ENCODE measurements at regions not wholly inside any gene's neighbourhood (a gene's known extent, or its start where the extent isn't known, plus 50 kb on each side); places are given as distances from the start of the nearest gene placed in this dataset.

- H3K36me3 ChIP-seq (ENCODE audit: control insufficient read depth, insufficient read depth, low read length) = no peaks in the 10 kb centered on the region
- H3K27me3 ChIP-seq (ENCODE audit: control insufficient read depth, insufficient read depth, low read length, poor library complexity, severe bottlenecking) = no peaks in the 10 kb centered on the region
- H3K4me1 Mint-ChIP-seq = no peaks in the 10 kb centered on the region
- no peaks in the 10 kb centered on the region for H3K36me3 Mint-ChIP-seq (ENCODE audit: low read depth)
- H3K27ac Mint-ChIP-seq = no peak overlapping the region
- no peaks in the 10 kb centered on the region for H3K9me3 Mint-ChIP-seq
- 93 to 100% methylated on average over 1 to 5 of the region's 5 CpGs for WGBS, 2 experiments (ENCODE audit: insufficient coverage in 1 of 2, insufficient read length in 1 of 2)
- H3K27me3 Mint-ChIP-seq (ENCODE audit: insufficient read depth) = peaks cover 5% of the 10 kb centered on the region
- H3K4me3 Mint-ChIP-seq = no peak overlapping the region
- no peaks in the 10 kb centered on the region for H3K9me3 ChIP-seq (ENCODE audit: control insufficient read depth, low read length)
- H3K4me1 ChIP-seq (ENCODE audit: control insufficient read depth, insufficient read depth, low read length) = no peaks in the 10 kb centered on the region
- H3K4me3 ChIP-seq (ENCODE audit: low read length) = no peak overlapping the region
- no peak for DNase-seq
- no peak overlapping the region for H3K9ac ChIP-seq (ENCODE audit: extremely low read depth, low read length, poor library complexity, severe bottlenecking)
- TF ChIP-seq, protein P1, sequence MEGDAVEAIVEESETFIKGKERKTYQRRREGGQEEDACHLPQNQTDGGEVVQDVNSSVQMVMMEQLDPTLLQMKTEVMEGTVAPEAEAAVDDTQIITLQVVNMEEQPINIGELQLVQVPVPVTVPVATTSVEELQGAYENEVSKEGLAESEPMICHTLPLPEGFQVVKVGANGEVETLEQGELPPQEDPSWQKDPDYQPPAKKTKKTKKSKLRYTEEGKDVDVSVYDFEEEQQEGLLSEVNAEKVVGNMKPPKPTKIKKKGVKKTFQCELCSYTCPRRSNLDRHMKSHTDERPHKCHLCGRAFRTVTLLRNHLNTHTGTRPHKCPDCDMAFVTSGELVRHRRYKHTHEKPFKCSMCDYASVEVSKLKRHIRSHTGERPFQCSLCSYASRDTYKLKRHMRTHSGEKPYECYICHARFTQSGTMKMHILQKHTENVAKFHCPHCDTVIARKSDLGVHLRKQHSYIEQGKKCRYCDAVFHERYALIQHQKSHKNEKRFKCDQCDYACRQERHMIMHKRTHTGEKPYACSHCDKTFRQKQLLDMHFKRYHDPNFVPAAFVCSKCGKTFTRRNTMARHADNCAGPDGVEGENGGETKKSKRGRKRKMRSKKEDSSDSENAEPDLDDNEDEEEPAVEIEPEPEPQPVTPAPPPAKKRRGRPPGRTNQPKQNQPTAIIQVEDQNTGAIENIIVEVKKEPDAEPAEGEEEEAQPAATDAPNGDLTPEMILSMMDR (conservative IDR thresholded peaks at IDR 0.05) = no peak
- no peak overlapping the region for H3K27ac ChIP-seq (ENCODE audit: low read depth, low read length)
Measured at GRCh38 chr5:17819783-17820182, 185.5 kb downstream of the TAF11L14 start.

DNA sequence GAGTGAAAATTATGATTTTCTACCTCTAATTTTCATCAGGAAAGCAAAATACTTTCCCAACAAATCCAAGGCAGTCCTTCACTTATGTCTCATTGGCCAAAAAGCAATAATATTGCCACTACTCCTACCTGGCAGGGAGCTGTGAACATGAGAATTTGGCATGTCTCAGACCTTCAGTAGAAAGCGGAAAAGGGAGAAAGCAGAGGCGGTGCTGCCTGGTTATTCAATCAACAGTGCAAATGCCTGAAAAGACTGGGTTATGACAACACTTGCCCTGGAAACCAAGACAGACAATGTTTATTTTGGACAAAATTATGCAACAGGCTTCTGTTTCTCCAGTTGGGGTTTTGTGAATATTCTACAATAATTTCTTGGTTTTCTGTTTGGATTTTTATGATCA, 194.4 kb downstream of the TAF11L14 start:
- no peak overlapping the region for H3K9ac ChIP-seq (ENCODE audit: extremely low read depth, low read length, poor library complexity, severe bottlenecking)
- no peak overlapping the region for H3K4me3 Mint-ChIP-seq
- H3K4me1 Mint-ChIP-seq = no peaks in the 10 kb centered on the region
- H3K36me3 ChIP-seq (ENCODE audit: control insufficient read depth, insufficient read depth, low read length) = no peaks in the 10 kb centered on the region
- TF ChIP-seq, protein P1 (conservative IDR thresholded peaks at IDR 0.05) = no peak
- DNase-seq = no peak
- H3K27ac Mint-ChIP-seq = no peak overlapping the region
- H3K9me3 Mint-ChIP-seq = no peaks in the 10 kb centered on the region
- H3K27me3 ChIP-seq (ENCODE audit: control insufficient read depth, insufficient read depth, low read length, poor library complexity, severe bottlenecking) = no peaks in the 10 kb centered on the region
- peaks cover 5% of the 10 kb centered on the region for H3K27me3 Mint-ChIP-seq (ENCODE audit: insufficient read depth)
- H3K9me3 ChIP-seq (ENCODE audit: control insufficient read depth, low read length) = no peaks in the 10 kb centered on the region
- H3K4me3 ChIP-seq (ENCODE audit: low read length) = no peak overlapping the region
- no peak overlapping the region for H3K27ac ChIP-seq (ENCODE audit: low read depth, low read length)
- no peaks in the 10 kb centered on the region for H3K4me1 ChIP-seq (ENCODE audit: control insufficient read depth, insufficient read depth, low read length)
- 96 to 100% methylated on average over 2 of the region's 2 CpGs for WGBS, 2 experiments (ENCODE audit: insufficient coverage in 1 of 2, insufficient read length in 1 of 2)
- no peaks in the 10 kb centered on the region for H3K36me3 Mint-ChIP-seq (ENCODE audit: low read depth)

DNA sequence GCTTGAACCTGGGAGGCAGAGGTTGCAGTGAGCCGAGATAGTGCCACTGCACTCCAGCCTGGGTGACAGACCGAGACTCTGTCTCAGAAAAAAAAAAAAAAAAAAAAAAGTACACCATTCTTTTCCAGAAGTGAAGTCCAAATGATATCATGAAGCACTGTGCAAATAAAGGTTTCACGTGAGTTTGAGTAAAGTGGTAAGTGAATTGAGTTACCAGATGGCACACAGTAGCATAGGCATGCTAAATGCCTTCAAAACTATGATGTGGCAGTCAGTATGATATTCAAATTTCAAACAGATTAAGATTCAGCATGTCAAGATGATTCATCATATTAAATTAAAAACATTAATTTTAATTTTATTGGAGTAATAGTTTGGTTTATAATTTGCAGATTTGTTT, 195.2 kb downstream of the TAF11L14 start:
- no peak overlapping the region for H3K27ac Mint-ChIP-seq
- Histone ChIP-seq H3K27me3 (ENCODE audit: control insufficient read depth, insufficient read depth, low read length, poor library complexity, severe bottlenecking) (no peaks in the 10 kb centered on the region), H3K4me3 (ENCODE audit: low read length) (no peak overlapping the region), H3K9ac (ENCODE audit: extremely low read depth, low read length, poor library complexity, severe bottlenecking) (no peak overlapping the region), H3K4me1 (ENCODE audit: control insufficient read depth, insufficient read depth, low read length) (no peaks in the 10 kb centered on the region), H3K9me3 (ENCODE audit: control insufficient read depth, low read length) (no peaks in the 10 kb centered on the region), H3K27ac (ENCODE audit: low read depth, low read length) (no peak overlapping the region), H3K36me3 (ENCODE audit: control insufficient read depth, insufficient read depth, low read length) (no peaks in the 10 kb centered on the region)
- no peaks in the 10 kb centered on the region for H3K9me3 Mint-ChIP-seq
- no peaks in the 10 kb centered on the region for H3K27me3 Mint-ChIP-seq (ENCODE audit: insufficient read depth)
- DNase-seq = no peak
- H3K4me3 Mint-ChIP-seq = no peak overlapping the region
- WGBS, 2 experiments (ENCODE audit: insufficient coverage in 1 of 2, insufficient read length in 1 of 2) = 90% methylated on average over 2 of the region's 3 CpGs; no CpG with 5 or more reads in 1 of the 2 experiments
- no peaks in the 10 kb centered on the region for H3K4me1 Mint-ChIP-seq
- H3K36me3 Mint-ChIP-seq (ENCODE audit: low read depth) = no peaks in the 10 kb centered on the region
- TF ChIP-seq, protein P1 (conservative IDR thresholded peaks at IDR 0.05) = no peak

Data from endodermal cell (in vitro differentiated cells).